SKM-1 treated with dmso at 0.1 percent for 144 hours (cell line): ENCODE measurements at regions not wholly inside any gene's neighbourhood (a gene's known extent, or its start where the extent isn't known, plus 50 kb on each side); places are given as distances from the start of the nearest gene placed in this dataset.

Source experiments
- DNase-seq: peaks from one replicate; lab custom pipeline; 2025; ENCODE audit not compliant: unreplicated experiment; lab: John Stamatoyannopoulos, UW

- DNase-seq, result no peak
Observed at GRCh38 chr2:176709149-176709951, 440.1 kb downstream of the MTX2 start.

GRCh38 chr2:176709991-176710390 lies 440.7 kb downstream of the MTX2 start:
- DNase-seq, result no peak

- no peak for DNase-seq
Observed at GRCh38 chr2:176710657-176711186, 441.5 kb downstream of the MTX2 start.

GRCh38 chr2:176725873-176726645 lies 456.8 kb downstream of the MTX2 start:
- no peak for DNase-seq

DNA sequence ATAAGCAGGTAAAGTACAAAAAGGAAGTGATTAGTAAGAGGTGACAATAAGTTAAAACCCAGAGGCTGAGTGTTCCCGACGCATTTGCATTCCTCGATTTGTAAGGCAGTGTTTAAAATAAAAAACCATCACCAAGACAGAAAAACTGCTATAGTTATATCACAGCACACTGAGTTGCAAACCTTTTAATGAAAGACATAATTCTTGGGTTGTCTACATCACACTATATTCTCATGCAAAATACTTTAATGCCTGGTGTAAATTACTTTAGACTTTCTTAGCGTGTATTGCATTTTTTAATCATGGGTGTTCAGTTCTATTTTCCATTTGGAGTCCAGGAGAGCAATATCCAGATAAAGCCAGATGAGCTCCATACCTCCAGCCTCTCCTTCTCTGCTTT lies 458.5 kb downstream of the MTX2 start:
- DNase-seq, result no peak

GRCh38 chr2:176729706-176730569 lies 460.7 kb downstream of the MTX2 start:
- no peak for DNase-seq

- DNase-seq, result no peak
Observed at GRCh38 chr2:176732780-176733179, 463.5 kb downstream of the MTX2 start.

DNA sequence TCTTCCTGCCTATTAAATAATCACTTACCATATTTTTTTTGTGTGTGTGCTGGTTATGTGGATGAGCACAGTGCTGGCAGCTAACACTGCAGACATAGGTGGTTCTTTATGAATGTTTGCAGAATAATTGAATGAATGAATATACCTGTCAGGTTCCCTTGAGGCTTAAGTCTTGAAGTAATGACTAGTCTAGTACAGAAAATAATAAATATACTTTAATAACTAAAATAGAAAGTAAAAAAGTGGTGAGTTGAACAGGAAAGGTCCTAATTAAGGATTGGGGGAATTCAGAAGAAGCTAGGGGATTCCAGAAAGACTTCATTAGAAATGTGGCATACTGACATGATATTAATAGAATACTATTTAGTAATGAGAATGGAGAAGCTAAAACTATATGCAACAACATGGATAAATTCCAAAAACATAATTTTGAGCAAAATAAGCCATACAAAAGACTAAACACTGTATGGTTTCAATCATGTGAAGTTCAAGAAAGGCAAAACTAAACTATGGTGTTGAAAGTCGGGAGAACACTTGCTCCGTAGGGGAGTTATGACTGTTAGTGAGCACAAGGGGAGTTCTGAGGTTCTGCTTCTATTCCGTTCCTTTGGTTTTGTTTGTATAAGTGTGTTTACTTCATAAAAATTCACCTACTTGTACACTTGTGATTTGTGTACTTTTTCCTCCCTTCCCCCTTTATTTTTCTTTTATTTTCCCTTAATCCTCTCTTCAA lies 464.6 kb downstream of the MTX2 start:
- DNase-seq, result no peak

GRCh38 chr2:176734868-176735267 lies 465.6 kb downstream of the MTX2 start:
- DNase-seq, result no peak

GRCh38 chr2:176742271-176742670 lies 470.3 kb upstream of the HNRNPA3 start:
- no peak for DNase-seq

GRCh38 chr2:176743671-176744070 lies 468.9 kb upstream of the HNRNPA3 start:
- DNase-seq, result no peak

DNA sequence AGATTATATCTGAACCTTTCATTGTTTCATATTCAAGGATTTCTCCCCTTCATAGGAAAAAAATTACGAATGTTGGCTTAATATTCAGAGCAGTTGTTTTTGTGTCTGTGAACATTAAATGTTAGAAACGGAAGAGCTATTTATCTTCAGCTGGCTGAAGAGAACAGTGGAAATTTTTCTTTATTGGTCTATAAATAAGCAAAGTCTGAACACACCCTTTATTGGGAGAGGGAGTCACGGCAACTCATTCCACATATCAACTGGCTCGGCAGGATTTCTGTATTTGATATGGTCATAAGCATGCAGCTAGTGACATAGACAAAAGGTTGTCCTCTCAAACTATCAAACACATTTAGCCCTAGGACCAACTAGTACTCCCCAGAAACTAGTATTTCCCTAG lies 468.4 kb upstream of the HNRNPA3 start:
- DNase-seq, result no peak

DNA sequence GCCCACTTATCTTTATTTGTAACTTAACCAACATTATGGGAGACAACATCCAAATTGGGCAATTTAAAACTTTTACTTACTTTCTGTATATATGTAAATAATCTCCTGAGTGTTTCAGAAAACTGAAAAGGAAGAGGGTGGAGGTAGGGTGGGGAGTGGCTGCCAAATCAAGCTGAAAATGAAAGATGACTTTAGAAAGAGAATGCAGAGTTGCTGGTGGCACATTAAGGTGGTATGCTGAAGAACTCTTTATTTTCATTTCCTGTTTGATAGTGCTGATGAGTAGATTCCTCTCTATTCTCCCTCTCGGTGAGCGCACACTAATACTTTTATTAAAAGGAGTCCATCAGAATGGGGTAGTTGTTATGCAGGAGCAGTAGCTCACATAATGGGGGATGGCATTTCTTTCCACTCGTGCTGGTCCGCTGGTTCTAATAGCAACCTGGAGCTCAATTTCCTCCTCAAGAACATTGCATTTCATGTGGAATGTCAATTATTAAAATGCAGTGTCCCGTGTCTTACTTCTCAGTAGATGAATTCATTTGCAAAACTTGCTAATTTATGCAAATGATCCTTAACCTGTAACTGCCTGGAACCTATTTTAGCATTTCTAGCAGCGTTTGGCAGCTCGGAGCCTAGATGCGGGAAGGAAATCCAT lies 466.9 kb upstream of the HNRNPA3 start:
- no peak for DNase-seq

DNA sequence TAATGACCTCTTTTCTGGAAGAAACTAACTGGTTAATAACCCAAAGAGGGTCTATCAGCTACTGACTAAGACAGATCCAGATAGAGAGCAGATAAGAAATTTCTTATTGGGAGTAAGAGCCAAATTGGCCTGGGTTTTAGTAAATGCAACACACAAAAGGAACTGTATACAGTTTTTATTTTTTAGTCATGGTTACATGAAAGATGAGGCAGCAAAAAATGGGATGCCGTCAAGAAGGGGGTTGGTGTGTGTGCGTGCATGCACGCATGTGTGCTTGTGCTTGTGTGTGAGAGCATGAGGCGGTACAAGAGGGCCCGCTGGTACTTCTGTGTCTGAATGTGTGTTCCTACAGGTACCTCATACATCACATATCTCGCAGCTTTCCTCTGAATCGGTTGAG lies 466.2 kb upstream of the HNRNPA3 start:
- DNase-seq, result no peak

- DNase-seq, result no peak
Observed at GRCh38 chr2:176747506-176747905, 465.1 kb upstream of the HNRNPA3 start.

- DNase-seq, result no peak
Observed at GRCh38 chr2:176747928-176748327, 464.7 kb upstream of the HNRNPA3 start.

DNA sequence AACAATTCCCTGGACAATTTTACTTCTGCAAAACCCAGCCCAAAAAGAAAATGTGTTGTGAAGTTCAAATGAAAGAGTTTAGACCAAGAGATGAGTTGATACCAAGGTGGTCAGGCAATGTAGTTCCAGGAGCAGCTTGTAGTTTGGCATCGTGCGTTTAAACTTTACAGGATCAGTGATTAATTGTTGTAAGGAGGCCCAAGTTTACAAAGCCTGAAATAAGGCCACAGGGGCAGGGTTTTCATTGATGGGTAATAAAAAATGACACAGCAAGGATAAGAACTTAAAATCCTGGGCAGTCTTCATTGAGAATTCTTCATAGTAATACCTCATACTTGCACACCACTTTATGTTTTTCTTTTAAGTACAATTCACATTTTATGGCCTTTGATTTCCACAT lies 463.9 kb upstream of the HNRNPA3 start:
- no peak for DNase-seq

DNA sequence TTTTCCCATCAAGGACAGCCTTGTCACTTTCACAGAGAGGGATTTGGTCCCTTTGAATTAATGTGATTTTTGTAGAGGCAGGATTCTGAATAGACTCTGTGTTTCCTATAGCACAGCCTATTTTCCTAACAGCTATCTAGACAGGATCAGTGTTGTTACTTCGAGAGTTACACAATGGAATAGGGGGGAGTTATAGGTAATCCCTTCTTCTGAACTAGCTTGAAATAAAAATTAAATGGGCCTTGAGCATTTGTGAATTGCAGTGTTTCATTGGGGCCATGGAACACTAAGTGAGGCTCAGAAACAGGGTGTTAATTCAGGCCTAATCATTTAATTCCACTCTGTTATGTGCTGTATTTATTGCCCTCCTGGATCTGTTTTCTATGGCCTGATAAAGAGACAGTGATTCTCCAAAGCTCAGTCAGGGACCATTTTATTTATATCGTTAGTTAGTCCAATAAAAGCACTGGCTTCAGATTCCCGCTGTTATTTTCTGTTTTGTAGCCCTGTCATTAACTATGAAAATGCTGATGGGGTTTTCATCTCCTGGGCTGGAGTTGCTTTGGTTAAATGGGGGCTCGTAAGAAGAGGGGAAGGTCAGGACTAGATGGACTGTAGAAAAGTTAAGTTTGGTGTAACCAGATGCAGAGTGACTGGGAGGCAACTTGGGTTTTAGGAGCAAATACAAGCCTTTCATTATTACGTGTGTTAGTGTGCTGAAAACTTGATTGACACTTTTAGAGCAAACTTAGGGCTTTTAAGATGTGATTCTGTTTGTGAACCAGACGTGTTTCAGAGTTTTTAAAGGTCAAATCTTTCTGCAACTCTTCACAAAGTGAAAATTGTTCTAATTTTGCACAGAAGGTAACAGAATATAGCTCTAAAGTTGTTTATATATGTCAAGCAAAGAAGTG lies 461.0 kb upstream of the HNRNPA3 start:
- no peak for DNase-seq

- DNase-seq, result no peak
Observed at GRCh38 chr2:176752295-176752694, 460.3 kb upstream of the HNRNPA3 start.
